ENCODE measurements at regions not wholly inside any gene's neighbourhood (a gene's known extent, or its start where the extent isn't known, plus 50 kb on each side); places are given as distances from the start of the nearest gene placed in this dataset.
"Not testable (repeated sequence)": the region's sequence is repeated elsewhere in the genome, so short reads cannot be mapped to it uniquely, and the experiment has no call there.

GRCh38 chr16:62732092-62732491 is 695.9 kb upstream of the CDH8 start:
- Histone ChIP-seq H3K9me3 (ENCODE audit: control insufficient read depth, low read depth, low read length) (no peaks in the 10 kb centered on the region), H3K4me3 (ENCODE audit: low read length) (no peak overlapping the region), H3K27me3 (ENCODE audit: control insufficient read depth, insufficient read depth, low read length) (no peaks in the 10 kb centered on the region), H3K4me1 (ENCODE audit: control insufficient read depth, insufficient read depth, low read length) (no peaks in the 10 kb centered on the region), H3K27ac (ENCODE audit: low read length) (no peak overlapping the region), H3K36me3 (ENCODE audit: control insufficient read depth, insufficient read depth, low read length) (no peaks in the 10 kb centered on the region)
- no peak for DNase-seq

GRCh38 chr16:62724670-62725269 is 688.5 kb upstream of the CDH8 start:
- WGBS (ENCODE audit: insufficient coverage, low lambda C conversion rate), result no CpG with 5 or more reads among the region's 48 CpGs
- DNase-seq; H3K4me1 ChIP-seq (ENCODE audit: control insufficient read depth, insufficient read depth, low read length); H3K36me3 ChIP-seq (ENCODE audit: control insufficient read depth, insufficient read depth, low read length); H3K4me3 ChIP-seq (ENCODE audit: low read length); H3K27me3 ChIP-seq (ENCODE audit: control insufficient read depth, insufficient read depth, low read length); H3K27ac ChIP-seq (ENCODE audit: low read length); H3K9me3 ChIP-seq (ENCODE audit: control insufficient read depth, low read depth, low read length): not testable (repeated sequence)

DNA sequence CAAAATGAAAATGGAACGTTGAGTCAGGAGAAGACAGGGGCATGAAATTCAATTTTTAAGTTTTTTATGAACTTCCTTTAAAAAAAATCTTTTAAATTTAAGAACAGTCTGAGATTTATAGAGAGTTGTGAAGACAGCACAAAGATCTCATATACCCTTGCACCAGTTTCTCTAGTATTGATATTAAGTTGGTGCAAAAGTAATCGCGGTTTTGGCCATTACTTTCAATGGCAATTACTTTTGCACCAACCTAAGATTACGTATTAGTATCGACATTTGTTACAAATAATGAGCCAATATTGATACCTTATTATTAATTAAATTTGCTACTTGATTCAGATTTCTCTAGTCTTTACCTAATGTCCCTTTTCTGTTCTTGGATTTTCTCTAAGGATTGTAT is 684.4 kb upstream of the CDH8 start:
- no peak for DNase-seq
- 100% methylated on average over 2 of the region's 5 CpGs for WGBS (ENCODE audit: insufficient coverage, low lambda C conversion rate)
- Histone ChIP-seq H3K27me3 (ENCODE audit: control insufficient read depth, insufficient read depth, low read length) (no peaks in the 10 kb centered on the region), H3K36me3 (ENCODE audit: control insufficient read depth, insufficient read depth, low read length) (no peaks in the 10 kb centered on the region), H3K4me3 (ENCODE audit: low read length) (no peak overlapping the region), H3K9me3 (ENCODE audit: control insufficient read depth, low read depth, low read length) (peaks cover 8% of the 10 kb centered on the region), H3K4me1 (ENCODE audit: control insufficient read depth, insufficient read depth, low read length) (no peaks in the 10 kb centered on the region), H3K27ac (ENCODE audit: low read length) (no peak overlapping the region)

DNA sequence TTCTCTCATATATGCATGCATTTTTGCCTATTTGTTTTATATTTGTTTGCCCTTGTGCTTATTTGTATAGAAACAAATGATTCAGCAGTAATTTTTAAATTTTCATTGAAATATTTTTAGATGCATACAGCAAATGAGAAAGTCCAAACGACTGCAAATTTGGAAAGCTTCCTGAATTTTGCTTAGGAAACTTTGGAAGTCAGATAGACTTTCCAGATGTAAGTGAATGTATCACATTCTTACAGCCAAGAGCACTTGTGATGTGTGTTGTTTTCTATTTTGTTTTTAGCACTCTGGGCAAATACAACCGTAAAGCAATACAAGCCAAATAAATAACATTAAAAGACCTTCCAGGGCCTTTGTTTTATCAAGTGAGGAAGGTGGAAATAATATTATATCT is 680.8 kb upstream of the CDH8 start:
- Histone ChIP-seq H3K36me3 (ENCODE audit: control insufficient read depth, insufficient read depth, low read length) (no peaks in the 10 kb centered on the region), H3K27me3 (ENCODE audit: control insufficient read depth, insufficient read depth, low read length) (no peaks in the 10 kb centered on the region), H3K4me1 (ENCODE audit: control insufficient read depth, insufficient read depth, low read length) (no peaks in the 10 kb centered on the region), H3K27ac (ENCODE audit: low read length) (no peak overlapping the region), H3K4me3 (ENCODE audit: low read length) (no peak overlapping the region), H3K9me3 (ENCODE audit: control insufficient read depth, low read depth, low read length) (no peaks in the 10 kb centered on the region)
- DNase-seq, result no peak
- whole genome bisulfite sequencing (ENCODE audit: insufficient coverage, low lambda C conversion rate), result 81% methylated on average over 2 of the region's 2 CpGs

GRCh38 chr16:62715701-62716100 is 679.5 kb upstream of the CDH8 start:
- no peak for DNase-seq
- Histone ChIP-seq H3K4me3 (ENCODE audit: low read length) (no peak overlapping the region), H3K27ac (ENCODE audit: low read length) (no peak overlapping the region), H3K27me3 (ENCODE audit: control insufficient read depth, insufficient read depth, low read length) (no peaks in the 10 kb centered on the region), H3K36me3 (ENCODE audit: control insufficient read depth, insufficient read depth, low read length) (no peaks in the 10 kb centered on the region), H3K4me1 (ENCODE audit: control insufficient read depth, insufficient read depth, low read length) (no peaks in the 10 kb centered on the region), H3K9me3 (ENCODE audit: control insufficient read depth, low read depth, low read length) (no peaks in the 10 kb centered on the region)
- WGBS (ENCODE audit: insufficient coverage, low lambda C conversion rate), result no CpG with 5 or more reads among the region's 1 CpG

DNA sequence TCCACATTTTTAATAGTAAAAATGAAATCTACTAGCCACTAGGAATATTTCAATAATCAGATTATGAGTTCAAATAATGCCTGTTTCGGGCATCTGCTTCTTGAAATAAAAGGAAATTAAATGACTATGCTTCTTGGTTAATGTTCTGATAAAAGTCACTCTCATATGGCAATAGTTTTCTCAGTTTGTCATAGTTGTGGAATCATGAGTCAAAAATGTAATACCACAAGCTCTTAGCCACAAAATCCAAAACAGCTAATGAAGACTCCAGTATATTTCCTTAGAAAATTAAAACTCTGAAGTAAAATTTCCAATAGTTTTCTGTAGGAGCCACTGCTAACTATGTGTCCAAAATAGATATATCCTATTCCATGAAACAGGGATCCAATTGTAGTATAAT is 676.3 kb upstream of the CDH8 start:
- H3K4me3 ChIP-seq (ENCODE audit: low read length), result no peak overlapping the region
- H3K36me3 ChIP-seq (ENCODE audit: control insufficient read depth, insufficient read depth, low read length), result no peaks in the 10 kb centered on the region
- H3K27me3 ChIP-seq (ENCODE audit: control insufficient read depth, insufficient read depth, low read length), result no peaks in the 10 kb centered on the region
- H3K4me1 ChIP-seq (ENCODE audit: control insufficient read depth, insufficient read depth, low read length), result no peaks in the 10 kb centered on the region
- no peaks in the 10 kb centered on the region for H3K9me3 ChIP-seq (ENCODE audit: control insufficient read depth, low read depth, low read length)
- no peak overlapping the region for H3K27ac ChIP-seq (ENCODE audit: low read length)
- no CpG with 5 or more reads among the region's 1 CpG for WGBS (ENCODE audit: insufficient coverage, low lambda C conversion rate)
- no peak for DNase-seq

GRCh38 chr16:62711797-62712196 is 675.6 kb upstream of the CDH8 start:
- no peak for DNase-seq
- no peaks in the 10 kb centered on the region for H3K27me3 ChIP-seq (ENCODE audit: control insufficient read depth, insufficient read depth, low read length)
- H3K36me3 ChIP-seq (ENCODE audit: control insufficient read depth, insufficient read depth, low read length), result no peaks in the 10 kb centered on the region
- WGBS (ENCODE audit: insufficient coverage, low lambda C conversion rate), result no CpG with 5 or more reads among the region's 8 CpGs
- no peaks in the 10 kb centered on the region for H3K9me3 ChIP-seq (ENCODE audit: control insufficient read depth, low read depth, low read length)
- H3K27ac ChIP-seq (ENCODE audit: low read length), result no peak overlapping the region
- no peaks in the 10 kb centered on the region for H3K4me1 ChIP-seq (ENCODE audit: control insufficient read depth, insufficient read depth, low read length)
- H3K4me3 ChIP-seq (ENCODE audit: low read length), result no peak overlapping the region

GRCh38 chr16:62709794-62710193 is 673.6 kb upstream of the CDH8 start:
- no peaks in the 10 kb centered on the region for H3K9me3 ChIP-seq (ENCODE audit: control insufficient read depth, low read depth, low read length)
- H3K27ac ChIP-seq (ENCODE audit: low read length), result no peak overlapping the region
- WGBS (ENCODE audit: insufficient coverage, low lambda C conversion rate), result 72% methylated on average over 6 of the region's 8 CpGs
- no peak for DNase-seq
- H3K4me3 ChIP-seq (ENCODE audit: low read length), result no peak overlapping the region
- no peaks in the 10 kb centered on the region for H3K27me3 ChIP-seq (ENCODE audit: control insufficient read depth, insufficient read depth, low read length)
- H3K4me1 ChIP-seq (ENCODE audit: control insufficient read depth, insufficient read depth, low read length), result no peaks in the 10 kb centered on the region
- no peaks in the 10 kb centered on the region for H3K36me3 ChIP-seq (ENCODE audit: control insufficient read depth, insufficient read depth, low read length)

DNA sequence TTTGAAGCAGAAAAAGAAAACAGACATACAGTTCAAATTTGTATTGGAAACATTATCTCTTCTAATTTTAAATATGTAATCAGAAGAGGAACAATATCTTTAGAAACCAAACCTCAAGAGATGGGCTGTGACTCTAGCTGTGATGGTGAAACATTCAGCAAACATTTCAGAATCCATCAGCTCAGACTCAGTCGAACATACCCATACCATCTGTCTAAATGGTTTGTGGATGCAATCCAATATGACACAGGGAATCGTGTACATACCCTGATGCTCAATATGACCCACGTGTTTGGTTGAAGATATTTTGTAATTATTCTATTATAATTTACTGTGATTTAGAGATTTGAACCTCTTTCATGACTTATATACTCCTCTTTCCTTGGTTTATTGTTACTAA is 665.2 kb upstream of the CDH8 start:
- H3K27me3 ChIP-seq (ENCODE audit: control insufficient read depth, insufficient read depth, low read length), result no peaks in the 10 kb centered on the region
- no peak overlapping the region for H3K4me3 ChIP-seq (ENCODE audit: low read length)

GRCh38 chr16:62700426-62701294 is 664.4 kb upstream of the CDH8 start:
- no peaks in the 10 kb centered on the region for H3K36me3 ChIP-seq (ENCODE audit: control insufficient read depth, insufficient read depth, low read length)
- DNase-seq, result no peak
- no peaks in the 10 kb centered on the region for H3K9me3 ChIP-seq (ENCODE audit: control insufficient read depth, low read depth, low read length)
- no peak overlapping the region for H3K4me3 ChIP-seq (ENCODE audit: low read length)
- WGBS (ENCODE audit: insufficient coverage, low lambda C conversion rate), result 86% methylated on average over 4 of the region's 5 CpGs
- H3K27ac ChIP-seq (ENCODE audit: low read length), result no peak overlapping the region
- no peaks in the 10 kb centered on the region for H3K27me3 ChIP-seq (ENCODE audit: control insufficient read depth, insufficient read depth, low read length)
- H3K4me1 ChIP-seq (ENCODE audit: control insufficient read depth, insufficient read depth, low read length), result no peaks in the 10 kb centered on the region

More for the DNA sequence above, 665.2 kb upstream of the CDH8 start:
- no CpG with 5 or more reads among the region's 3 CpGs for WGBS (ENCODE audit: insufficient coverage, low lambda C conversion rate)
- Histone ChIP-seq H3K27ac (ENCODE audit: low read length) (no peak overlapping the region), H3K9me3 (ENCODE audit: control insufficient read depth, low read depth, low read length) (no peaks in the 10 kb centered on the region), H3K36me3 (ENCODE audit: control insufficient read depth, insufficient read depth, low read length) (no peaks in the 10 kb centered on the region), H3K4me1 (ENCODE audit: control insufficient read depth, insufficient read depth, low read length) (no peaks in the 10 kb centered on the region)
- no peak for DNase-seq

GRCh38 chr16:62692685-62693084 is 656.4 kb upstream of the CDH8 start:
- H3K27me3 ChIP-seq (ENCODE audit: control insufficient read depth, insufficient read depth, low read length), result no peaks in the 10 kb centered on the region
- H3K4me3 ChIP-seq (ENCODE audit: low read length), result no peak overlapping the region
- peaks cover 4% of the 10 kb centered on the region for H3K9me3 ChIP-seq (ENCODE audit: control insufficient read depth, low read depth, low read length)
- WGBS (ENCODE audit: insufficient coverage, low lambda C conversion rate), result 43% methylated on average over 1 of the region's 1 CpG
- H3K36me3 ChIP-seq (ENCODE audit: control insufficient read depth, insufficient read depth, low read length), result no peaks in the 10 kb centered on the region
- H3K27ac ChIP-seq (ENCODE audit: low read length), result no peak overlapping the region
- no peaks in the 10 kb centered on the region for H3K4me1 ChIP-seq (ENCODE audit: control insufficient read depth, insufficient read depth, low read length)
- no peak for DNase-seq
